ENCODE measurements at regions not wholly inside any gene's neighbourhood (a gene's known extent, or its start where the extent isn't known, plus 50 kb on each side); places are given as distances from the start of the nearest gene placed in this dataset.

GRCh38 chr5:70778240-70778639 lies 122.2 kb upstream of the SERF1A start:
- peak; percentile 1 for DNase-seq

Measured in effector CD4-positive, alpha-beta T cell (primary cell).